Activated CD4-positive, alpha-beta T cell treated with anti-CD3 and anti-CD28 coated beads, Interleukin-2, Interleukin-6, amounts not matched to agents 100 ng/mL and 50 ng/mL, durations not matched to agents 16 hours and 8 hours (primary cell): ENCODE measurements at regions not wholly inside any gene's neighbourhood (a gene's known extent, or its start where the extent isn't known, plus 50 kb on each side); places are given as distances from the start of the nearest gene placed in this dataset.

ENCODE experiments used
- DNase-seq: peaks from one replicate; pipeline ENCODE4 v3.0.0-alpha.2; 2020

GRCh38 chr11:80533463-80533862, 1092.6 kb upstream of the TENM4 start:
- no peak for DNase-seq

- no peak for DNase-seq
Observed at GRCh38 chr11:80532633-80533232, 1091.9 kb upstream of the TENM4 start.

GRCh38 chr11:80529726-80530125, 1088.9 kb upstream of the TENM4 start:
- DNase-seq: no peak

DNA sequence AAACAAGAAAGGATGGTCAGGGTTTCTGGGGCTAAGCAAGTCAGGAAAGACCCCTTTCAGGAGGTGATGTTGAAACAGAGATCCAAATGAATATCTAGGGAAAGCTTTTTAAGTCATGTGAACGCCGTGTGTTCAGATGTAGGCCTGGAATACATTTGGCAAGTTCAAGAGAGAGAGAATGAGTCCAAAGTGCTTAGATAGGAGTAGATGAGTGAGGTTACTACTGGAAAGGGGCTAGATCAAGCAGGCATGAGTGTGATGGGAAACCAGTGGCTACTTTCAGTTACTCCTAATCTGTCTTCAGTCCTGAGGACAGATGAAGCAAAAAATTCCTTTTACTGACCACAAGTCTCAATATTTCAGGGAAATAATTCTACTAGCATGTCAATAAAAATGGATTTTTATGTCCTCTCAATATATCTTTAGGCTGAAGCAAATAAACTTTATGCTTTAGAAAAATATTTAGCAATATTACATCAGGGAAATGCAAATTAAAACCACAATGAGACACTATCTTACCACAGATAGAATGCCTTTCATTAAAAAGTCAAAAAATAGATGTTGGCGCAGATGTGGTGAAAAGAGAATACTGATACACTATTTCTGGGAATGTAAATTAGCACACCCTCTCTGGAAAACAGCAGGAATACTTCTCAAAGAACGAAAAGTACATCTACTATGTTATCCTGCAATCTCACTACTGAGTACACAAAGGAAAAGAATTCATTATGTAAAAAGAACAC, 1085.0 kb upstream of the TENM4 start:
- no peak for DNase-seq

DNA sequence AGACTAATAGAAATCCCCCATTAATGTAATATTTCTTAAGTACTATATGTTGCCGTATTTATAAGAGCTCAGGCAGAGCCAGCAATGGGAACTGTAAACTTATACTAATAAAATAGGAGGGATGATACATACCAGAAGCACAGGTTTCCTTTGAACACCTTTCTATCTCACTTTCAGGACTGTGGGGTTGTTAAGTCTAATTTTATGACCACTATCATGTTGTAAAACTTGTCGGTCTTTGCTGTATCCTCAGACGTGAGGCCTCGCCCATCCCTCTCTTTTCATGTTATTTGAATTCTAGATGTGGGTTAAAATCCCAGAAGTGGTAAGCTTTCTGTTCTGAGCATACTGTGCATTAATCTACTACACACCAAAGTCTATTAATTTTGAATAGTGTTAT, 1083.5 kb upstream of the TENM4 start:
- no peak for DNase-seq

DNA sequence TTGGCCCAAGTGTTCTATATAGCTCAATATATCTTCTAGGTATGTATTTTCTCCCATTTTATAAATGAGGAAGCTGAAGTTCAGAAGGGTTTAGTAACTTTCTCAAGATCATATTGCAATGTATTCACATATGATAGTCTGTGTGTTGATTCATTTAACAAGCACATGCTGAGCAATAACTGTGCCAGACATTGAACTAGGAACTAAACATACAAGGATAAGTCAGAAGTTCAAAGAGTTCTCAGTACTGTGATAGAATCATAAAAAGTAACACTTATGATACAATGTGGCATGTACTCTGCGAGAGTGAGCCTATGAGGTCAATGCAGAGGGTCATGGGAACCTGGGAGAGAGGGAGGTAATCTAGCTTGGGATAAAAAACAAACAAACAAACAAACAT, 1082.2 kb upstream of the TENM4 start:
- no peak for DNase-seq

- DNase-seq: no peak
Observed at GRCh38 chr11:80521592-80521991, 1080.8 kb upstream of the TENM4 start.

DNA sequence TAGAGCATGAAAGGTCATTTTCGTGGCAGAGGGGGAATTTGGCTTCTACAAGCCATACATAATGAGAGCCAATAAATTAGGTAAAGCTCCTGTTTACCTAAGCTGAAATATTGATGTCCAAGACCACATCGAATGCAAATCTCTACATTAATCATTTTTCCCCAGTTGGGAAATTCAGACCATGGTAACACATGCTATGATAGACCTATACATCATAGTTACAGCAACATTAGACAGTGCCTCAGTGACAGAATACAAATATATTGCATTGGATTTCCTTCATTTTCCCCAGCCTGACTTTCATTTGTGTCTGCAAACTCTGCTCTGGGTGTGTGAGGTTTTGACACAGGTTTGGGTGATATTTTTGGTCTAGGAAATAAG, 1079.7 kb upstream of the TENM4 start:
- no peak for DNase-seq

GRCh38 chr11:80519596-80520506, 1079.0 kb upstream of the TENM4 start:
- no peak for DNase-seq

- DNase-seq: no peak
Observed at GRCh38 chr11:80517701-80518100, 1076.9 kb upstream of the TENM4 start.

- DNase-seq: no peak
Observed at GRCh38 chr11:80515097-80515496, 1074.3 kb upstream of the TENM4 start.

DNA sequence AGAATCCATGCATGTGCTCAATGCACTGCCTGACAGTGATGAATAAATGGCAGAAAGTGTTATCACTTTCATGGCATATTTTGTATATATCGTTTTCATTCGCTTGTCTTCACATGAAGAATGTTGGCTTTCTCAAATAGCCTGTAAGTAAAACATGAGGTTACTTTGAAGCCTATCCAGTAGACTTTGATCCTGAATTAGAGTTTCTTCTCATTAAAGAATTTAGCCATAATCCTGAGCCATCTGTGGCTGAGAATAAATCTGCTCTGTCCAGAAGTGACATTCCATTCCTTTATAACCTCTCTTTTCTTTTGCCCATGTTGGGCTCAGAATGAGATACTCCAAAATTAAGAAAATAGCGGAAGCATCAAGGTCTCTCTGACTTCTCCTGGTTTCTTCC, 1071.7 kb upstream of the TENM4 start:
- no peak for DNase-seq

DNA sequence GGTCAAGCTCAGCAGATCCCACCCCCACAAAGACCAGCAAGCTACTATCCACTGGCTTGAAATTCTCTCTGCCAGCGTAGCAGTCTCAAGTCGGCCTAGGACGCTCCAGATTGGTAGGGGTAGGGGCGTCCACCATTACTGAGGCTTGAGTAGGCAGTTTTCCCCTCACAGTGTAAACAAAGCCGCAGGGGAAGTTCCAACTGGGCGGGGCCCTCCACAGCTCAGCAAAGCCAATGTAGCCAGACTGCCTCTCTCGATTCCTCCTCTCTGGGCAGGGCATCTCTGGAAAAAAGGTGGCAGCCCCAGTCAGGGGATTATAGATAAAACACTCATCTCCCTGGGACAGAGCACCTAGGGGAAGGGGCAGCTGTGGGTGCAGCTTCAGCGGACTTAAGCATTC, 1064.9 kb upstream of the TENM4 start:
- no peak for DNase-seq

DNA sequence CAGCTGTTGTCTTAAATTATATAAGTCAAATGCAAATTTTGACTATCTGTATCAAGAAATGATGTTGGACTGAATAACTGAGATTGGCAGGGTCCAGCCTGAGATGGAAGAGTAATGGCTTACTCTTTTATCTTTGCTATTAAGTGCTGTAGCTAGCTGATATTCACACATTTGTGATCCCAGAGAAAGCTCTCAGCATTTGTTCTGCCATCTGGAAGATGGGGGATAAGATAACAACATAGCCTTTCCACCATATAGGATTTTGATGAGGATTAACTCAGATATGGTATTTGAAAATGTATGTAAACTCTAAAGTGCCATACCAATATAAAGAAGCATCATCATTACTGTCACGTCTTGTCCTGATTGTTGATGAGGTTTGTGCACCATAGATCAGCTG, 1063.2 kb upstream of the TENM4 start:
- no peak for DNase-seq

GRCh38 chr11:80502511-80502910, 1061.7 kb upstream of the TENM4 start:
- DNase-seq: no peak

DNA sequence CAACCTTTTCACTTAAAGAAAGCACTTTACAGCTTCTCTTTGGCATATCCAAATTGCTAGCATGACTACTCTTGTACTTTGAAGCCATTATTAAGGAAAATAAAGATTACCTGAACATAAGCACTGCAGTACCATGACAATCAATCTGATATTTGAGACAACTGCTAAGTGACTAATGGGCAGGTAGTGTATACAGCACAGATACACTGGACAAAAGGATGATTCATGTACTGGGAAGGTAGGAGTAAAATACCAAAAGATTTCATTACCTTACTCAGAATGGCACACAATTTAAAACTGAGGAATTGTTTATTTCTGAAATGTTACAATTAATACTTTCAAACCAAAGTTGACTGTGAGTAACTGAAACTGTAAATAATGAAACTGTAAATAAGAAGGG, 1054.3 kb upstream of the TENM4 start:
- DNase-seq: no peak

DNA sequence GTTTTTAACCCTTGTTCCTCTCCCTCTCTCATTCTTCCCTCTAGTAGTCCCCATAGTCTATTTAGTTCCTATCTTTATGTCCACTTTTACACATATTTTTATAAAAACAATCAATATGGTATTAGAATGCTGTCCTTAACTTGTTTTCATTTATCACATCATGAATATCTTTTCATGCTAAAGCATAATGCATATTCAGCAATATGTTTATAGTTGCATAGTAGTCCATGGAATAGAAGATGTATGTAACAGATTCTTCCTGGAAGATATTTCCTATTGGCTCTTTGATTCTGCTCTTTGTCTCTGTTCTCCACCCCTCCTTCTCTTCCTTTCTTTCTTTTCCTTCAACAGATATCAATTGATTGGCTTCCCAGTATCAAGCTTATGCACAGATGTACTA, 1047.1 kb upstream of the TENM4 start:
- no peak for DNase-seq

- no peak for DNase-seq
Observed at GRCh38 chr11:80486678-80487077, 1045.8 kb upstream of the TENM4 start.

DNA sequence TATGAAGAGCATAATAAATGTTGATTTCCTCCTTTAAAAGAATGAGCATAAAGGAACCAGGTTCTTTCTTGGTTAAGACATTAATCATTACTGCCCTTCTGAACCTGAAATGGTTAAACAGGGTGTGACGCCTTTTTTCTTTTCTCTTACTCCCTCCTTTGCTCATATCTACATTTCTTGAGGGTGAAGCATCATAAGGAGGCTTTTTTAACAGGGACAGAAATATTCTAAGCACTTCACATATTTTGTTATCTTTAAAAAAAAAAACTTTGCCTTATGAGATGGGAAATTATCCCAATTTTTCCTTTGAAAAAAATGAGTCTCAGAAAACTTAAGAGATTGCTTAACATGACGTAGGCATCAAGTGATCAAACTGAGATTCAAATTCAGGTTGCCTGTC, 1036.3 kb upstream of the TENM4 start:
- DNase-seq: no peak

GRCh38 chr11:80473562-80473961, 1032.7 kb upstream of the TENM4 start:
- DNase-seq: no peak

DNA sequence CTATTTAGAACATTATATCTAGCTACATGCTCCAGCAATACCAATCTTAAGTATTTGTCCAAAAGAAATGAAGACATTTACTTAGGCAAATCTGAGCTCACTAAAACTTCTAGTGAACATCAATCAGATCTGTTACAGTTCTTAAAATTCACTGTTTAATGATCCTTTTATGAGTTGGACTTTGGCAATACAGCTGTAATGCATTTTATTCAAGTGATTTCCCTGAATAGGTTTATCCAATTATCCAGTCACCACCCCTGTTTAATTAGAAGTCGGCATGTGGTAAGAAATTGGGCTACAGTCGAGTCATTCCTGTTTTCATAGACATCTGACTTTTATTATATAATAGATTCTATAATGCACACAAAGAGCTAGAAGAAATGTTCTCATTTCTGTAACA, 1029.0 kb upstream of the TENM4 start:
- no peak for DNase-seq

DNA sequence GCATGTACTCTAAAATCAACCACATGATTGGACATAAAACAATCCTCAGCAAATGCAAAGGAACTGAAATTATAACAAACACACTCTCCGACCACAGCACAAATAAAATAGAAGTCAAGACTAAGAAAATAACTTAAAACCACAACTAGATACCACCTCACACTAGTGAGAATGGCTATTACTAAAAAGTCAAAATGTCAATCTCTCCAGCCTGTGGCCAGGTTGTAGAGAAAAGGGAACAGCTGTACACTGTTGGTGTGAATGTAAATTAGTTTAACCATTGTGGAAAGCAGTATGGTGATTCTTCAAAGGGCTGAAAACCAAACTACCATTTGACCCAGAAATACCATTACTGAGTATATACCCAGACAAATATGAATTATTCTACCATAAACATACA, 1025.7 kb upstream of the TENM4 start:
- DNase-seq: no peak

DNA sequence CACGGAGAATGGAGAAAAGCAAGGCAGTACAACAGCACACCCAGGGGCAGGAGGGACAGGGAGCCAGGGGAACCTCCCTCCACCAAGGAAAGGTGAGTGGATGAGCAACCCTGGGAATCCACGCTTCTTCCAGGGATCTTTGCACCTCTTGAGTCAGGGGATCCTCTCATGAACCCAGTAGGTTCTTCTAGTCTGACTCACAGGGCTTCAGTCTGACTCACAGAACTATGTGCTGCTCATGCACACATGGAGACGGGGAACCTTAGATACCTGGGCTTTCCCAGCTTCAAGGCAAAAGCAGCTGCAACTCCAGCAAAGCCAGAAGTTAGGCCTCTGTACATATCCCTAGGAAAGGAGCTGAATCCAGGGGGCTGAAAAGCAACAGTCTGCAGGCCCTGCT, 1021.4 kb upstream of the TENM4 start:
- DNase-seq: no peak

DNA sequence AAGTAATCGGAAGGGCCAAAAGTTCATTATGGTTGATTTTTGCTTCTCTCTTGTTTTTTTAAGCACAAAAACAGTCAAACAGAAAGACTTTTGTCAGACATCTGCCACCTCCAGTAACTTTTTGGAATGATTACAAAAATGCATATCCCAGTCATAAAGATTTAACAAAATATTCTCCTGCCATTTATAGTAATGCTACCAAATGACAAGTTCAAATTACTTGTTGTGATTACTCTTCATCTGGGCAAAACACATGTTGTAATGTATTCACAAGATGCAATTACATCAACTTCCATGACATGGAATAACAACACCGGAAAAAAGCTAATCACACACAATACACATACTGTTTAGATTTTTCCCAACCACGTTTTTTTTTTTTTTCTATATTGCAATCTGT, 1017.5 kb upstream of the TENM4 start:
- DNase-seq: no peak
